ENCODE measurements at regions not wholly inside any gene's neighbourhood (a gene's known extent, or its start where the extent isn't known, plus 50 kb on each side); places are given as distances from the start of the nearest gene placed in this dataset.
A peak's percentile ranks its signal among the peaks of the same experiment; 100 is the strongest.

DNA sequence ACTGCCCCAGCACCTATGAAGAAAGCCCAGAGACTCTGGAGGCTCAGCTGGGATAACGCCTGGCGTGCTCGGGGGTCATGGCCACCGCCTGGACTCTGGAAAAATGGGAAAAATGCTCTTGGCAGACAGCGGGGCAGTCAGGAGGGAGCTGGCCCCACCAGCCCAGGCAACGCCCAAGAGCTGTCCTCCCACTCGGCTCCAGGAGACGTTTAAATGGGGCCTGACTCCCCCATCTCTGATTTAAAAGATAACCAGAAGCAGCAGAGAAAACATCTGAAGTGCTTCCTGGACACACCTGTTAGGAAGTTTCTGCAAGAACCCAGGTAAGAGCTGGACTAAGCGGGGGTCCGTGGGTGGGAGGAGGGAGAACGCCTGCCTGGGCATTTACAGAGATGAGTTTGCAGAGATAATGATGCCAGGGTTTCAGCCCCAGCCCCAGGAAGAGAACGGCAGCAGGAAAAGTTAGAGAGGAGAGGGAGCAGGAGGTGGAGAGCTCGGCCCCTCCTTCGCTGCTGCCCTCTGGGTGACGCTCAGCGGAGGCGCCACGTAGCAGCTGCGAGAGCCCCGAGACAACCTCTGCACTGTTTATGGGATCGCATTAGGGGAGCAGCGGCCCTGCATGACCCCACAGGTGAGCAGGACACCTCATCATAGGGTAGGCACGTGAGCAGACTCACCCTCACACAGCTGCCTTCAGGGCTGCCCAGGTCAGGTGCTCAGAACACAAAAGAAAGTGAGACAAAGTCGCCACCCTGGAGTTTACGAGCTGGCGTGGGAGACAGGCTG is 83.5 kb upstream of the INSIG1 start:
- DNase-seq (ENCODE audit: extremely low spot score in 2 of 2), result no peak
- Histone ChIP-seq H3K4me1 (peaks cover 24% of the 10 kb centered on the region), H3K4me3 (peak overlapping the region; percentile 10 to 34), H3K27me3 (no peaks in the 10 kb centered on the region), H3K36me3 (no peaks in the 10 kb centered on the region), H3K27ac (peak overlapping the region; percentile 60), H3K9me3 (no peaks in the 10 kb centered on the region)
- TF ChIP-seq POLR2A (IDR thresholded peaks at IDR 0.05), result no peak
- TF ChIP-seq, protein P1, sequence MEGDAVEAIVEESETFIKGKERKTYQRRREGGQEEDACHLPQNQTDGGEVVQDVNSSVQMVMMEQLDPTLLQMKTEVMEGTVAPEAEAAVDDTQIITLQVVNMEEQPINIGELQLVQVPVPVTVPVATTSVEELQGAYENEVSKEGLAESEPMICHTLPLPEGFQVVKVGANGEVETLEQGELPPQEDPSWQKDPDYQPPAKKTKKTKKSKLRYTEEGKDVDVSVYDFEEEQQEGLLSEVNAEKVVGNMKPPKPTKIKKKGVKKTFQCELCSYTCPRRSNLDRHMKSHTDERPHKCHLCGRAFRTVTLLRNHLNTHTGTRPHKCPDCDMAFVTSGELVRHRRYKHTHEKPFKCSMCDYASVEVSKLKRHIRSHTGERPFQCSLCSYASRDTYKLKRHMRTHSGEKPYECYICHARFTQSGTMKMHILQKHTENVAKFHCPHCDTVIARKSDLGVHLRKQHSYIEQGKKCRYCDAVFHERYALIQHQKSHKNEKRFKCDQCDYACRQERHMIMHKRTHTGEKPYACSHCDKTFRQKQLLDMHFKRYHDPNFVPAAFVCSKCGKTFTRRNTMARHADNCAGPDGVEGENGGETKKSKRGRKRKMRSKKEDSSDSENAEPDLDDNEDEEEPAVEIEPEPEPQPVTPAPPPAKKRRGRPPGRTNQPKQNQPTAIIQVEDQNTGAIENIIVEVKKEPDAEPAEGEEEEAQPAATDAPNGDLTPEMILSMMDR (IDR thresholded peaks at IDR 0.05), result no peak
- TF ChIP-seq POLR2AphosphoS5 (IDR thresholded peaks at IDR 0.05; ENCODE audit: insufficient read depth in 1 of 2, low read depth in 1 of 2), result peak in 1 of 2 donors; percentile 27
- intact Hi-C loops (cut with DNase I), result no loop called here

DNA sequence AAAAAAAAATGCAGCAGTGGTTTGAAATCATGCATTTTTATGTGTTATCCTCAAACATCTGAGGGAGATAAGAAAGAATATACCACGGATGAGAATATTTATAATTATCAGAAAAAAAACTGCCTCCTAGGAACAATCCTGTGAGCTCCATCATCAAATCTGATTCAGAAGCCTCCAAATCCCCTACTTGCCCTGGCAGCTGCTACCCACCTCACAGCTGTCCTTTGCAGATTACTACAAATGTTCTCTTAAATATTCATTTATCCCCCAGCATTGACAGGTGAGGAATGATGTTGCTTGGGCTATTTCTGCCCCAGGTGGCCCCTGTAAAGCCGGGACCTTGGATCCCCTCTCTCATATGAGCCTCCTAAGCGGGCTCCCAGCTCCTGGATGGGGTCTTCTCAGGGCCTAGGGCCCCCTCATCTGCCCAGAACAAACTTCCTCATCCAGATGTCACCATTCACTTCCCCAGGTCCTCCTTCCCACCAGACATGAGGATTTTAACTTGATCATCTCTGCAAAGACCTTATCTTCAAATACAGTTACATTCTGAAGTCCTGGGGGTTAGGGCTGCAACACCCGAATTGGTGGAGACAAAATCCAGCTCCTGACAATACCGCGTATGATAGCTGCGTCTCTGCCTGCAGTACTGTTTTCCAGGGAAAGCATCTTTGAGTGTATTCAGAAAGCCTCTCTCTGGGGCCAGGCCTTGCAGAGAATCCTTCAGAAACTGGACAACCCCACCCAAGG is 81.9 kb upstream of the INSIG1 start:
- peaks cover 19% of the 10 kb centered on the region for H3K4me1 ChIP-seq
- no peaks in the 10 kb centered on the region for H3K36me3 ChIP-seq
- intact Hi-C loops (cut with DNase I), result no loop called here
- no peak overlapping the region for H3K27ac ChIP-seq
- no peaks in the 10 kb centered on the region for H3K27me3 ChIP-seq
- H3K4me3 ChIP-seq, result no peak overlapping the region
- TF ChIP-seq, protein P1 (IDR thresholded peaks at IDR 0.05), result no peak
- no peak for TF ChIP-seq POLR2A (IDR thresholded peaks at IDR 0.05)
- TF ChIP-seq POLR2AphosphoS5 (IDR thresholded peaks at IDR 0.05; ENCODE audit: insufficient read depth in 1 of 2, low read depth in 1 of 2), result no peak
- no peaks in the 10 kb centered on the region for H3K9me3 ChIP-seq
- no peak for DNase-seq (ENCODE audit: extremely low spot score in 2 of 2)

DNA sequence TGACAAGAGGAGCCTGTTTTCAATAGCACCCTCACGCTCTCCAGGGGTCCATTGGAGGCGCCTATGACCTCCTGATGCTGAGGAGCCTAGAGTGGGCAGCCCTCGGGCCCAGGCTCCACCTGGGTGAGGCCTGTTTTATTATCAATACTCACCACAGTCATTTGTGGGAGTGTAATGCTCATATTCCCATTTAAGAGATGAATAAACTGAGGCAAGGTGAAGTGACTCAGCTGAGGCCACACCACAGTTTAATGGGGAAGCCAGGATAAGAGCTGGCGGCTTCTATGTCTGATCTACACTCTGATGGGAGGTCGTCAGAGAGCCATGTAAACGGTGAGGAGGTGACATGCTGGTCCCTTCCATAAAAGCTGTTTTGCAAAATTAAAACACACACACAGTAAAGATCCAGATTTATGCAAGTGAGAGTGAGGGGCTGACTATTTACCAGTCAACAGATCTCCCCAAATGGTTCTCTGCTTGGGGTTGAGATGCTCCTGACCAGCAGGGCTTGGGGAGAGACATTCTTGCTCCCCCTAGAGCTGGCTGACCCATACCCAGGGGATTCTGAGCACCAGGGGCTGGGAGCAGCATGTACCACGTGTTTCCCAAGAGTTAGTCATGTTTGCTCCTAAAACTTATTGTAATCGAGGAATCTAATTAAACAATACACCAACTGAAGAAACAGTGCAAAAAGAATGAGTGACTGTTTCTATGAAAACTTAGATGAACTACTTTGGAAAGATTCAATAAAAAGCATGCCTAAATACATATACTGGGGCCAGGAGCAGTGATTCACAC is 81.0 kb upstream of the INSIG1 start:
- H3K27me3 ChIP-seq, result no peaks in the 10 kb centered on the region
- H3K4me1 ChIP-seq, result peaks cover 19% of the 10 kb centered on the region
- H3K36me3 ChIP-seq, result no peaks in the 10 kb centered on the region
- intact Hi-C loops (cut with DNase I), result no loop called here
- no peaks in the 10 kb centered on the region for H3K9me3 ChIP-seq
- no peak overlapping the region for H3K27ac ChIP-seq
- DNase-seq (ENCODE audit: extremely low spot score in 2 of 2), result no peak
- H3K4me3 ChIP-seq, result no peak overlapping the region
- TF ChIP-seq, protein P1 (IDR thresholded peaks at IDR 0.05), result no peak
- TF ChIP-seq POLR2A (IDR thresholded peaks at IDR 0.05) (no peak), POLR2AphosphoS5 (IDR thresholded peaks at IDR 0.05; ENCODE audit: insufficient read depth in 1 of 2, low read depth in 1 of 2) (no peak)

DNA sequence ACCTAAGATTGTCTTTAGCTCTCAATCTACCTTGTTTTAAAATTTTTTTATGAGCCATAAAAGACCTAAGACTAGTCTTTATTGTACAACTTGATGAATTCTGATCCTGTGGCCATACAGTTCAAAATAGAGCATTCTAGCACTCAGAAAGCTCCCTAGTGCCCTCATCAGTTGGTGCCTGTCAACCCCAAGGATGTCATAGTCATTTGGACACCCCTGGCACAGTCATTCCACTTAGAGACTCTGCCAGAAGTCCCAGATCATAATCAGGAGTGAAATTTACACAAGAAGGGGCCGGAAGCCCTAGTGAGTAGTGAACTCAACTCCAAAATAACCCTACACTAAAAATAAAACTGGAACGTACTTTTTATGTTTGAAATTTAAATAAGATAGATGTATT is 80.0 kb upstream of the INSIG1 start:
- no peaks in the 10 kb centered on the region for H3K9me3 ChIP-seq
- H3K27me3 ChIP-seq, result no peaks in the 10 kb centered on the region
- DNase-seq (ENCODE audit: extremely low spot score in 2 of 2), result no peak
- peaks cover 19% of the 10 kb centered on the region for H3K4me1 ChIP-seq
- TF ChIP-seq, protein P1 (IDR thresholded peaks at IDR 0.05), result no peak
- TF ChIP-seq POLR2AphosphoS5 (IDR thresholded peaks at IDR 0.05; ENCODE audit: insufficient read depth in 1 of 2, low read depth in 1 of 2) (no peak), POLR2A (IDR thresholded peaks at IDR 0.05) (no peak)
- intact Hi-C loops (cut with DNase I), result no loop called here
- no peak overlapping the region for H3K27ac ChIP-seq
- H3K4me3 ChIP-seq, result no peak overlapping the region
- H3K36me3 ChIP-seq, result no peaks in the 10 kb centered on the region

Measured in vagina (tissue), 2 donors.